AG10803 (cell line): ENCODE measurements at regions not wholly inside any gene's neighbourhood (a gene's known extent, or its start where the extent isn't known, plus 50 kb on each side); places are given as distances from the start of the nearest gene placed in this dataset.

Experiments
- DNase-seq: peaks from one replicate; pipeline ENCODE4 v3.0.0; 2010; ENCODE audit warnings: low read depth
- H3K4me3 ChIP-seq: 2 replicates; pipeline ENCODE4 v1.5.1; 2011; ENCODE audit warnings: mild to moderate bottlenecking, low read length, control low read depth
- TF ChIP-seq, protein P1 (sequence below): conservative IDR thresholded peaks from 2 replicates; pipeline ENCODE4 v1.5.1; 2011; ENCODE audit warnings: mild to moderate bottlenecking, low read length, control low read depth, inconsistent platforms

DNA sequence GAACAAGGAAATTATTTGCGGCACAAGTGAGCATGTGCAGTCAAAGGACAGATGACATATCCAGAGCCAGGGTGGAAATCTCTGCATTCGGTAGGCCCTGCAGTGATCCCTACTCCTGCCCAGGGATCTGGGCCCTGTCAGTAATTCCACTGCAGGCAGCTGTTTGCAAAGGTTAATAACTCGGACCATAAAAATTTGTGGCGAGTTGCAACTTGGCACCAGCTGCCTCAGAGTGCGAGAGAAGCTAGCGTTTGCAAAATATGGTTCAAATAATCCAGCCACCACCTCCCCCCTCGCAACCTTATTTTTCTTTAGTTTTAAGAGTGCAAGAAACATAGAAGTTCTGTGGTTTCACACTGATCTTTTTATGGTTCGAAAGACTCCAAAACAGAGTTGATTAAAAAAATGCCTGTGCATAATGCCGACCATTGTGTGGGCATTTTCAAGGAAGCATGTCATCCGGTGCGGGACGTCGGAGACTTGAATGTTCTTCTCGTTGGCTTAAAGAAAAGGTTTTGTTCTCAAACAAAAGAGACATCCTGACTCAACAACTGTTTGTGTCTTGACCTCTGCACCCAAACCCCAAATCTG is 224.5 kb downstream of the BCL11B start:
- peak; percentile 53 for DNase-seq
- TF ChIP-seq, protein P1, sequence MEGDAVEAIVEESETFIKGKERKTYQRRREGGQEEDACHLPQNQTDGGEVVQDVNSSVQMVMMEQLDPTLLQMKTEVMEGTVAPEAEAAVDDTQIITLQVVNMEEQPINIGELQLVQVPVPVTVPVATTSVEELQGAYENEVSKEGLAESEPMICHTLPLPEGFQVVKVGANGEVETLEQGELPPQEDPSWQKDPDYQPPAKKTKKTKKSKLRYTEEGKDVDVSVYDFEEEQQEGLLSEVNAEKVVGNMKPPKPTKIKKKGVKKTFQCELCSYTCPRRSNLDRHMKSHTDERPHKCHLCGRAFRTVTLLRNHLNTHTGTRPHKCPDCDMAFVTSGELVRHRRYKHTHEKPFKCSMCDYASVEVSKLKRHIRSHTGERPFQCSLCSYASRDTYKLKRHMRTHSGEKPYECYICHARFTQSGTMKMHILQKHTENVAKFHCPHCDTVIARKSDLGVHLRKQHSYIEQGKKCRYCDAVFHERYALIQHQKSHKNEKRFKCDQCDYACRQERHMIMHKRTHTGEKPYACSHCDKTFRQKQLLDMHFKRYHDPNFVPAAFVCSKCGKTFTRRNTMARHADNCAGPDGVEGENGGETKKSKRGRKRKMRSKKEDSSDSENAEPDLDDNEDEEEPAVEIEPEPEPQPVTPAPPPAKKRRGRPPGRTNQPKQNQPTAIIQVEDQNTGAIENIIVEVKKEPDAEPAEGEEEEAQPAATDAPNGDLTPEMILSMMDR, result no peak

DNA sequence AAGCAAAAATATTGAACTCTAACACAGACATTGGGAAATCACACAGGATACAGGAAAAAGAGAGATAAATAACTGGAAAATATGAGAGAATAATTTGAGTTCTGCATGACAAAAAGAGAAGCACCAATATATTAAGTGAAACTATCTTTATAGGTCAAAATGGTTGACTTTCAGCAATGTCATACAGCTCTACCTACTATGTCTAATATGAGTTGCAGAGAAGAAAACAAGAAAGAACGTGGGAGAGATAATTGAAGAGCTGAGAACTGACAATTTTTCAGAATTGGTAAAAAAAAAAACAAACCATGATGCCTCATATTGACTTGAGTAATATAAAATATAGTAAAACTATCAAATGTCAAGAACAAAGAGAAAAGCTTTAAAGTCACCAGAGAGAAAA is 221.7 kb downstream of the BCL11B start:
- DNase-seq, result no peak
- TF ChIP-seq, protein P1, result no peak
- H3K4me3 ChIP-seq, result no peak overlapping the region

More for the DNA sequence above, 224.5 kb downstream of the BCL11B start:
- H3K4me3 ChIP-seq, result no peak overlapping the region

DNA sequence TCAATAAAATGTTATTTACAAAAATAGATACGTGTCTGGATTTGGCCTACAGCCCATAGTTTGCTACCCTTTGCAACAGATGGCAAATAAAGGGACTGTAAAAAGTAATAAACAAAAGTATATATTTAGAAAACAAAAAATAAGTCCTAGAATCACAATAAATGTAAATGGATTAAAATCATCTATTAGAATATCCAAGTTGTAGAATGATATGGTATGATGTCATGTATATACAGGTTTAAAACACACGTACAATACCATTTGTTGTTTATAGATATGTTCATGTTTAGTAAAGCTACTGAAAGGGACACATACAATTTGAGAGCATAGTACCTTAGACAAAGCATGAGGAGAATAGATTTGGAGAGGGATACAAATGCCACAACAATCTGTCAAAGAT is 219.5 kb downstream of the BCL11B start:
- TF ChIP-seq, protein P1, result no peak
- DNase-seq, result no peak
- H3K4me3 ChIP-seq, result no peak overlapping the region

DNA sequence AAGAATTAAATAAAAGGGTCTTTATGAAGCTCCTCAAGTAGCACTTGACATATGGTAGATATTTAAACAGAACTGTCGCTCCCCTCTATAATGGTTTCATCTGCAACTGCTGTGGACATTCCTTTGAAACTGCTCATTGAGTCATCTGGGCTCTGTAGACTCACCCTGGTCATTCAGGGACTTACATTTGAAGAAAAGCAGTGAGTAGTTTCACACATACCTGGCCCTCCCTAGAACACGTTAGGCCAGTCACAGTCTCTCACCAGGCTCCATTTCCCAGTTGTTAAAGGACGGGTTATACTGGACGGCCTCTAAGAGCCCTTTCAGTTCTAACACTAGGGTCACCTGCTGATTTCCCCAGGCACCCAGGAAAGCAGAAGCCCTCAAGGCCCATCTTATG is 217.0 kb downstream of the BCL11B start:
- peak; percentile 42 for DNase-seq
- TF ChIP-seq, protein P1, result no peak
- H3K4me3 ChIP-seq, result no peak overlapping the region

DNA sequence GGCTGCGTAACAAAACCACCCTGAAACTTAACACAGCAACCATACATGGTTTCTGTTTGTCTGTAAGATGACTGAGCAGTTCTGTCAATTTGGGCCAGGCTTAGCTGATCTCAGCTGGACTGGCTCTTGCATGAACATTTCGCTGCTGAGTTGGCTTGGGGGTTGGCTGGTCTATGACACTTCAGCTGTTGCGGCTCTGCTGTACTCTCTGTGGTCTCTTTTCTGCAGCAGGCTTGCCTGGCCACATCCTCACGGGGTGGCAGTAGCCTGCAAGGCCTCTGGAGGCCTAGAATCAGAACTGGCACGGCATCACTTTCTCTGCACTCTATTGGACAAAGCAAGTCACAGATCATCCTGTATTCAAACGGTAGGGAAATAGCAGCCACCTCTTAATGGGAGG is 216.2 kb downstream of the BCL11B start:
- DNase-seq, result no peak
- TF ChIP-seq, protein P1, result no peak
- H3K4me3 ChIP-seq, result no peak overlapping the region

DNA sequence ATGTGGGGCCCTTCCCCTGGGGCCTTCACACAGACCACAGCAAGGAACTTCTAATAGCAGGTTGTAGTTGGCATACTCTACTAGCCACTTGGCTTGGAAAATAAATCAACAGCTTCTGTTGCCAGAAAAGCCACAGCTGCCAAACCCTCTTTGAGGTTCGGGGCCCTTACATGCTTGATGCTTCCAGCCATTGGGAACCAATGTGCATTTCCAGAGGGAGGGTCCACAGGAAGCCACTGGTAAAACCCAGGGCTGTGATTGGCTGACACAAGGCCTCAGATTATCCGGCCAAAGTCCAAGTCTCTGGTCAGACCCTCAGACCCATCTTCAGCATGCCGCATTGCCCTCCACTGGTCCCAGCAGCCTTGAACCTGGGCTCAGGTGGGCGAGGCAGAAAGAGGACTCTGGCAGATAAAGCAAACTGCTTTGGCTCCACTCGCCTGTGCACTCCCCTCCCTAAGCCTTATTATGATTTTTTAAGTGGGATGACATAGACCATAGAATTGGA is 214.4 kb downstream of the BCL11B start:
- H3K4me3 ChIP-seq, result no peak overlapping the region
- TF ChIP-seq, protein P1, result no peak
- DNase-seq, result no peak

DNA sequence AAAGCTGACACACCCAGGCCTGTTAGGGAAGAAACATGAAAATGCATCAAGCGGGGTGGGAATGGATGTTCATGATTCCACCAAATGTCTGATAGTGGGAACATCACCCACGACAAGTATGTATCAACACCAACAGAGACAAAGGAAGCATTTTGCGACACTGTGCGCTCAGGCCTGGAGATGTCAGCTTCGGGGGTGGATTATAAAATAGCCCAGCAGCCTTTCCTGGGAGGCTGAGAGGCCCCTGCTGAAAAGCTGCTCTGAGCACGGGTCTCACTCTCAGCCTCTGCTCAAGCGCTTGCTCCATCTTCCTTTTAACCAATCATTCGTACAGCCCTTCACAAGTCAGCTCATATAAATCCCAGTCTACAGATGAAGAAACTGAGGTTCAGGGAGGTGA is 213.5 kb downstream of the BCL11B start:
- H3K4me3 ChIP-seq, result no peak overlapping the region
- TF ChIP-seq, protein P1, result no peak
- no peak for DNase-seq
